ENCODE measurements at regions not wholly inside any gene's neighbourhood (a gene's known extent, or its start where the extent isn't known, plus 50 kb on each side); places are given as distances from the start of the nearest gene placed in this dataset.

- Histone ChIP-seq H3K18ac (ENCODE audit: low read length) (no peak overlapping the region), H4K91ac (ENCODE audit: low read depth, low read length, poor library complexity) (no peak overlapping the region), H3K4me1 (ENCODE audit: control insufficient read depth in 2 of 2, insufficient read depth in 1 of 2, low read depth in 1 of 2, low read length in 2 of 2) (no peaks in the 10 kb centered on the region), H3K27me3 (ENCODE audit: control insufficient read depth in 3 of 3, insufficient read depth in 3 of 3, low read depth in 1 of 3, low read length in 3 of 3) (no peaks in the 10 kb centered on the region), H3K4ac (ENCODE audit: low read length) (no peak overlapping the region), H2BK120ac (ENCODE audit: low read depth, low read length) (no peak overlapping the region), H3K79me1 (ENCODE audit: low read depth, low read length) (no peaks in the 10 kb centered on the region), H2BK12ac (ENCODE audit: low read length) (no peak overlapping the region), H2BK5ac (ENCODE audit: low read length) (no peak overlapping the region), H2AK5ac (ENCODE audit: low read depth, low read length) (no peak overlapping the region), H3K9me3 (replicated peaks in 1 of 2; ENCODE audit: control insufficient read depth in 2 of 2, insufficient read depth in 1 of 2, low read depth in 1 of 2, low read length in 2 of 2) (peaks cover 0 to 2% of the 10 kb centered on the region in 2 donors), H3K23ac (ENCODE audit: low read depth, low read length, poor library complexity) (no peak overlapping the region), H3K14ac (ENCODE audit: low read length) (no peak overlapping the region), H4K8ac (ENCODE audit: low read depth, low read length) (no peak overlapping the region), H3K4me2 (ENCODE audit: insufficient read depth, low read length, poor library complexity, severe bottlenecking) (no peak overlapping the region), H3K36me3 (replicated peaks in 1 of 2; ENCODE audit: control insufficient read depth in 2 of 2, insufficient read depth in 2 of 2, low read length in 2 of 2) (no peaks in the 10 kb centered on the region), H2AFZ (ENCODE audit: low read length) (no peak overlapping the region), H3K4me3 (ENCODE audit: low read length in 2 of 2) (no peak overlapping the region), H2BK15ac (ENCODE audit: low read length) (no peak overlapping the region), H3K27ac (replicated peaks; ENCODE audit: low read length) (no peak overlapping the region), H3K9ac (ENCODE audit: low read depth, low read length, poor library complexity) (no peak overlapping the region)
- DNase-seq (ENCODE audit: low spot score): no peak
- WGBS, 2 donors (ENCODE audit: extremely low coverage in 2 of 2, insufficient read length in 2 of 2, insufficient replicate concordance in 1 of 2): no CpG with 5 or more reads among the region's 1 CpG
These were observed 1241.7 kb upstream of the ADGRB3 start for GRCh38 chr6:67393356-67393755.

GRCh38 chr6:67391955-67392354 is 1243.1 kb upstream of the ADGRB3 start:
- Histone ChIP-seq H3K27ac (replicated peaks; ENCODE audit: low read length) (no peak overlapping the region), H3K4ac (ENCODE audit: low read length) (no peak overlapping the region), H3K4me1 (ENCODE audit: control insufficient read depth in 2 of 2, insufficient read depth in 1 of 2, low read depth in 1 of 2, low read length in 2 of 2) (no peaks in the 10 kb centered on the region)

GRCh38 chr6:67369679-67370078 is 1265.4 kb upstream of the ADGRB3 start:
- H3K27me3 ChIP-seq (ENCODE audit: control insufficient read depth in 3 of 3, insufficient read depth in 3 of 3, low read depth in 1 of 3, low read length in 3 of 3): no peaks in the 10 kb centered on the region
- H3K36me3 ChIP-seq (replicated peaks in 1 of 2; ENCODE audit: control insufficient read depth in 2 of 2, insufficient read depth in 2 of 2, low read length in 2 of 2): no peaks in the 10 kb centered on the region
- H3K9ac ChIP-seq (ENCODE audit: low read depth, low read length, poor library complexity): no peak overlapping the region
- H3K14ac ChIP-seq (ENCODE audit: low read length): no peak overlapping the region
- H3K27ac ChIP-seq (replicated peaks; ENCODE audit: low read length): no peak overlapping the region
- WGBS, 2 donors (ENCODE audit: extremely low coverage in 2 of 2, insufficient read length in 2 of 2, insufficient replicate concordance in 1 of 2): no CpG with 5 or more reads among the region's 1 CpG
- no peaks in the 10 kb centered on the region for H3K9me3 ChIP-seq (replicated peaks in 1 of 2; ENCODE audit: control insufficient read depth in 2 of 2, insufficient read depth in 1 of 2, low read depth in 1 of 2, low read length in 2 of 2)
- H2BK5ac ChIP-seq (ENCODE audit: low read length): no peak overlapping the region
- no peak overlapping the region for H2BK12ac ChIP-seq (ENCODE audit: low read length)
- H2AK5ac ChIP-seq (ENCODE audit: low read depth, low read length): no peak overlapping the region
- H2BK15ac ChIP-seq (ENCODE audit: low read length): no peak overlapping the region
- DNase-seq (ENCODE audit: low spot score): no peak
- H3K4me2 ChIP-seq (ENCODE audit: insufficient read depth, low read length, poor library complexity, severe bottlenecking): no peak overlapping the region
- no peak overlapping the region for H2AFZ ChIP-seq (ENCODE audit: low read length)
- no peak overlapping the region for H2BK120ac ChIP-seq (ENCODE audit: low read depth, low read length)
- no peak overlapping the region for H3K4ac ChIP-seq (ENCODE audit: low read length)
- no peak overlapping the region for H4K8ac ChIP-seq (ENCODE audit: low read depth, low read length)
- H3K4me3 ChIP-seq (ENCODE audit: low read length in 2 of 2): no peak overlapping the region
- H4K91ac ChIP-seq (ENCODE audit: low read depth, low read length, poor library complexity): no peak overlapping the region
- no peak overlapping the region for H3K18ac ChIP-seq (ENCODE audit: low read length)
- no peak overlapping the region for H3K23ac ChIP-seq (ENCODE audit: low read depth, low read length, poor library complexity)
- no peaks in the 10 kb centered on the region for H3K4me1 ChIP-seq (ENCODE audit: control insufficient read depth in 2 of 2, insufficient read depth in 1 of 2, low read depth in 1 of 2, low read length in 2 of 2)
- no peaks in the 10 kb centered on the region for H3K79me1 ChIP-seq (ENCODE audit: low read depth, low read length)

More at GRCh38 chr6:67391955-67392354, 1243.1 kb upstream of the ADGRB3 start:
- Histone ChIP-seq H3K9me3 (replicated peaks in 1 of 2; ENCODE audit: control insufficient read depth in 2 of 2, insufficient read depth in 1 of 2, low read depth in 1 of 2, low read length in 2 of 2) (peaks cover 0 to 2% of the 10 kb centered on the region in 2 donors), H3K27me3 (ENCODE audit: control insufficient read depth in 3 of 3, insufficient read depth in 3 of 3, low read depth in 1 of 3, low read length in 3 of 3) (no peaks in the 10 kb centered on the region), H4K91ac (ENCODE audit: low read depth, low read length, poor library complexity) (no peak overlapping the region), H3K4me3 (ENCODE audit: low read length in 2 of 2) (no peak overlapping the region), H3K14ac (ENCODE audit: low read length) (no peak overlapping the region), H3K79me1 (ENCODE audit: low read depth, low read length) (no peaks in the 10 kb centered on the region), H3K18ac (ENCODE audit: low read length) (no peak overlapping the region), H2AK5ac (ENCODE audit: low read depth, low read length) (no peak overlapping the region), H3K4me2 (ENCODE audit: insufficient read depth, low read length, poor library complexity, severe bottlenecking) (no peak overlapping the region), H2BK5ac (ENCODE audit: low read length) (no peak overlapping the region), H2BK120ac (ENCODE audit: low read depth, low read length) (no peak overlapping the region), H2BK15ac (ENCODE audit: low read length) (no peak overlapping the region), H3K9ac (ENCODE audit: low read depth, low read length, poor library complexity) (no peak overlapping the region), H4K8ac (ENCODE audit: low read depth, low read length) (no peak overlapping the region), H3K23ac (ENCODE audit: low read depth, low read length, poor library complexity) (no peak overlapping the region), H2AFZ (ENCODE audit: low read length) (no peak overlapping the region), H3K36me3 (replicated peaks in 1 of 2; ENCODE audit: control insufficient read depth in 2 of 2, insufficient read depth in 2 of 2, low read length in 2 of 2) (no peaks in the 10 kb centered on the region), H2BK12ac (ENCODE audit: low read length) (no peak overlapping the region)
- no peak for DNase-seq (ENCODE audit: low spot score)
- no CpG with 5 or more reads among the region's 2 CpGs for WGBS, 2 donors (ENCODE audit: extremely low coverage in 2 of 2, insufficient read length in 2 of 2, insufficient replicate concordance in 1 of 2)

- Histone ChIP-seq H2BK5ac (ENCODE audit: low read length) (no peak overlapping the region), H2BK12ac (ENCODE audit: low read length) (no peak overlapping the region), H3K36me3 (replicated peaks in 1 of 2; ENCODE audit: control insufficient read depth in 2 of 2, insufficient read depth in 2 of 2, low read length in 2 of 2) (no peaks in the 10 kb centered on the region), H3K9ac (ENCODE audit: low read depth, low read length, poor library complexity) (no peak overlapping the region), H4K8ac (ENCODE audit: low read depth, low read length) (no peak overlapping the region), H3K4me1 (ENCODE audit: control insufficient read depth in 2 of 2, insufficient read depth in 1 of 2, low read depth in 1 of 2, low read length in 2 of 2) (no peaks in the 10 kb centered on the region), H3K27ac (replicated peaks; ENCODE audit: low read length) (no peak overlapping the region), H3K4me3 (ENCODE audit: low read length in 2 of 2) (no peak overlapping the region), H2AFZ (ENCODE audit: low read length) (no peak overlapping the region), H3K18ac (ENCODE audit: low read length) (no peak overlapping the region), H3K79me1 (ENCODE audit: low read depth, low read length) (no peaks in the 10 kb centered on the region), H3K4me2 (ENCODE audit: insufficient read depth, low read length, poor library complexity, severe bottlenecking) (no peak overlapping the region), H2AK5ac (ENCODE audit: low read depth, low read length) (no peak overlapping the region), H3K14ac (ENCODE audit: low read length) (no peak overlapping the region), H3K23ac (ENCODE audit: low read depth, low read length, poor library complexity) (no peak overlapping the region), H3K4ac (ENCODE audit: low read length) (no peak overlapping the region), H2BK120ac (ENCODE audit: low read depth, low read length) (no peak overlapping the region), H3K9me3 (replicated peaks in 1 of 2; ENCODE audit: control insufficient read depth in 2 of 2, insufficient read depth in 1 of 2, low read depth in 1 of 2, low read length in 2 of 2) (no peaks in the 10 kb centered on the region), H2BK15ac (ENCODE audit: low read length) (no peak overlapping the region), H4K91ac (ENCODE audit: low read depth, low read length, poor library complexity) (no peak overlapping the region), H3K27me3 (ENCODE audit: control insufficient read depth in 3 of 3, insufficient read depth in 3 of 3, low read depth in 1 of 3, low read length in 3 of 3) (no peaks in the 10 kb centered on the region)
- no peak for DNase-seq (ENCODE audit: low spot score)
- WGBS, 2 donors (ENCODE audit: extremely low coverage in 2 of 2, insufficient read length in 2 of 2, insufficient replicate concordance in 1 of 2): no CpG with 5 or more reads among the region's 5 CpGs
These were observed 1272.1 kb upstream of the ADGRB3 start for GRCh38 chr6:67362976-67363375.

Data from neuronal stem cell (in vitro differentiated cells).